Stimulated activated CD4-positive, alpha-beta T cell treated with anti-CD3 and anti-CD28 coated beads, Interleukin-1b, Interleukin-23, amount 100 ng/mL, for 4 hours (primary cell): ENCODE measurements at regions not wholly inside any gene's neighbourhood (a gene's known extent, or its start where the extent isn't known, plus 50 kb on each side); places are given as distances from the start of the nearest gene placed in this dataset.

Experiments
- DNase-seq, 2 donors: peaks; one replicate each; pipeline ENCODE4 v3.0.0-alpha.2; 2020; ENCODE audit warnings: low read depth in 2 of 2

DNA sequence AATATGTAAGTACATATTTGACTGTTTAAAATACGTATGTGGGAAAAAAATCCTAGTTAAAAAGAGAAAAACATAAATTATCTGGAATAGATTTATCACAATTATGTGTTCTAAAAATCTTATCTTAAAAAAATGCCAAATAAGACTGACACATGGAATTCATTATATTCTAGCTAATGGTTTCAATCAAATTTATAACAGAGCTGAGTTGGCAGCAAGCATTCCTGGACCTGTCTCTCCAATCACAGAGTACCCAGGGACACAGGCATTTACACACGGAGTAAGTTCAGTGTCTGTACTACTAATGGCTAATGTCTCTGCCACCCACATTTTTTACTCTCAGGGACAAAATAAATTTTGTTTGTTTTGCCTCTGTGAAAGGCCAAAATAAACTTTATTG is 122.3 kb downstream of the RPS12 start:
- DNase-seq: no peak

DNA sequence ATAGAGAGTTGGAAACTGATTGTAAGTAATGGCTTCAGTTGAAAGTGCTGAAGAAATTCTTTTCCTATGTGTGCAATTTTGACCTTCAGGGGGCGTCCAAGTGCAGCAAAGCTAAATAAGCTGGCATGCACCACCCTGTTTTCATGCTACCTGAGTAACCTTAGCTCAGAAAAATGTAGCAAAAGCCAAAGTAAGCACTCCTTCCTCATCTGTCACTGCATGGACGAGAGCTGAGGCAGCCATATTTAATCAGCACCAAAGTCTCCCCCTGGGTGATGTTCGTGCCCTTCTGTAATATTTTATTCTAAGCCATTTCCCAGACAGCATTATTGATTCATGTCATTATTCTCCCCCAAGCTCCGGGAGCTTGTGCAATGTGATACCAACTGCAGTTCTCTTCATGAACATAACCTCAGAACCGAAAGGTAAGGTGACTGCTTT is 123.1 kb downstream of the RPS12 start:
- peak in 1 of 2 donors; percentile 2 for DNase-seq

DNA sequence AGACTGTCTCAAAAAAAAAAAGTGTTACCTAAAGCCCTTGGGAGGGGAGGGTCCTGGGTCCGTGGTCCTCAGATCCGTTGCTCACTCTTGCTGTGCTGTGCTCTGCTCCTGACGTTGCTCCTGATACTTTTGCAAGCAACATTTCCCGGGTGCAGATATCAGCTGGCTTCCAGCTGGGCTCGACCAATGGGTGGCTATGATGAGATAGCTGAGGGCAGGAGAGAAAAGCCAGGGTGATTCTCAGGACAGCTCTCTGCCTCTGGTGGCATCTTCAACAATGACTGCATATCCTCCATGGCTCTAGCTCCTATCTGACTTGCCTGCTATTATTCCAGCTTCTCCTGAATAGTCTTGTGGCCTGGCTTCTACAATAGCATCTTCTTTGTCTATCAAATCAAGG is 134.5 kb downstream of the RPS12 start:
- no peak for DNase-seq

DNA sequence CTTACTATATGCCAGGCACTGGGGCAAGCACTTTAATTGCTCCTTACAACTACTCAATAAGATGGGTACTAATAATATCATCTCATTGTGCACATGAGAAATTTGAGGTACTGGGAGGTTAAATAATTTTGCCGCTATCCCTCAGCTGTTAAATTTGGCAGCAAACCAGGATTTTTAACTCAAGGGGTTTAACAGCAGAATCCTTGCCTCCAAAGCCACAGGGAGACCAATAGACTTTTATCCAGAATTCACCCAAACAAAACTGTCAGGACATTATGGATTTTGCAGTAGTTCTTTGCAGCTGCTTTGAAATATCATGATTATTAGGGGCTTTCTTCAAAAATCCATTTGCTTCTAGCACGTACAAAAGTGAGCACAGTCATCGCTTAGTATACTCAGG is 136.2 kb downstream of the RPS12 start:
- no peak for DNase-seq

DNA sequence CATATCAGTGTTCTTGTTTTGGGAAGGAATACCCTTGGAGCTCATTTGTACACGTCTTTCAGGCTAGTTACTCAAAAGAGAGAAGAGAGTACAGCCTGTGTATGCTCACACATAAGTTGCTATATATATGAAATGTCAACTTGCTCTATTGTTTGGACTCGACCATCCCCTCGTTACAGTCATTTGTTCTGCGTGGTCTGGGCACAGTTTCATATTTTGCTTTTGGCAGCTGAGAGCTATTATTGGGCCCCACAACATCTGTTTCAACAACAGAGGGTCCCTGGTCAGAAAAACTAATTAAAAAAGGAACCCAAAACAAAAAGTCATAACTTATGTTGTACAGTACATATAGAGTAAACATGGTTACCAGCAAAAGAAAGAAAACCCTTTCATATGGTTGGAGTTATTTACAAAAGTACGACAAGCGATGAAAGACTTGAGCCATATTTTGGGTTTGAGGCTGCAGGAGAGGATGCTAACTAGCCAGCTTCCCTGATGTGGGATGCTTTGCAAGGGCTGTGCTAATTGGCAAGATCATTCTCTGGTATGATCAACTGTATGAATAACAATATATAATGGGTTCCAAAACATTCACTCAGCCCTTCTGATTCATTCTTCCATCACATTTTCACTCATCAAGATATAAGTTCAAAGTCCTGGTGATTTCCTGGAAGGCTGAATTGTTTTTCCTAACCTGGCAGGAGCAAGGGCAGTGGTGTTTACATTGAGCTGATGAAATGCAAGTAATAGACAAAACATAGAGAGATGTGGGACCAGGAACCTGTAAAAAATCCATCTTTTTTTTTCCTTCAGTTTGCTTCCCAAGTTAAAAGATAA is 137.9 kb downstream of the RPS12 start:
- DNase-seq: no peak

DNA sequence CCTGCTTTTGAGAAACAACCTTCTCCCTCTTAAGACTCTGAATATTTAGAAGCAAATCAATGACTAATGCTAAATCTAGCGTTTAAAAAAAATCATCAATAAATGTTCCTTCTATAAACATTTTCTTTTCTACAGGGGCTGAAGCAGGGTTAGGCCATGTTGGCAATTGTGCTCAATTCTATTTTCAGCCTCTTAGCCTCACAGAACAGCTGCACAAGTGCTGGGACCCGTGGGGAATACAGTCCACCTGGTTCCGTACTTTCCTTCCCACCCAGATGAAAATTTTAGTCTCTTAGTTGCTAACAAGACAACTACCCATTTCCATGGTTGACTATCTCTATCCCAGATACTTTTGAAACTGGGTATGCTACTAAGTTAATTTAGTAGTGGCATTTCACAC is 138.6 kb downstream of the RPS12 start:
- DNase-seq: no peak

DNA sequence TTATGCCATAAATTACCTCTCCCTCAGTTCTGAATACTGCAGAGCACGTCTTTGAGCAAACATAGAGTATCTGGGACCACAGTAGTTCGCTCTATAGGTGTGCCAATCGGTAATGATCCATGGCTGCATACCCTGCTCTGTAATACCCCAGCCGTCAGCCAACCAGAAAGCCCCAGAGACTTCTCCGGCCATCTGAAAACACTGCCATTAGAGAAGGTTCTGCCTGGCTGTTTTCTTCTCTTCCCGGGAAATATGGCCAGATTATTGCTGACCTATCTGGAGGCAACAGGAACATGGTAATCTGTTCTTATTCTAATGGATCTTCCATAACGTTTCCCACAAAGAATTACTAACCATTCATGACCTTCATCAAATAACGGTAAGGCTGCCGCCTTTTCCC is 139.9 kb downstream of the RPS12 start:
- no peak for DNase-seq

DNA sequence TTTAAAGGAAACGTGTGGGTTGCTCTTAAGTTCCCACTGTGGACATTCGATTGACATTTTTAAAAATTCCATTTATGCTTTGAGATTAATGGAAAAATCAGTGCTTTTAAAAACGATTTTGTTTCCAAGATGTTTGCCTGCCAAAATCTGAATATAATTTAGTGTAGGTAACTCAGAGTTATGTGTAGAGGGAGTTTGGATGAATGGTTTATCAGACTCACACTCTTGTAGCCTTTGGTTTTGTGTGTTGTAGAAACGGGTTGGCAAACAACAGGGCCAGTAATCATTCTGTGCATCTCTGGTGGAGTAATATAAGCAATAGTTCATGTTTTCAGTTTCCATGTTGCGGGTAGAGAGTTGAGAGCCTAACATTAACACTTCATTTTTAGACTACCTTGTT is 140.6 kb downstream of the RPS12 start:
- no peak for DNase-seq

DNA sequence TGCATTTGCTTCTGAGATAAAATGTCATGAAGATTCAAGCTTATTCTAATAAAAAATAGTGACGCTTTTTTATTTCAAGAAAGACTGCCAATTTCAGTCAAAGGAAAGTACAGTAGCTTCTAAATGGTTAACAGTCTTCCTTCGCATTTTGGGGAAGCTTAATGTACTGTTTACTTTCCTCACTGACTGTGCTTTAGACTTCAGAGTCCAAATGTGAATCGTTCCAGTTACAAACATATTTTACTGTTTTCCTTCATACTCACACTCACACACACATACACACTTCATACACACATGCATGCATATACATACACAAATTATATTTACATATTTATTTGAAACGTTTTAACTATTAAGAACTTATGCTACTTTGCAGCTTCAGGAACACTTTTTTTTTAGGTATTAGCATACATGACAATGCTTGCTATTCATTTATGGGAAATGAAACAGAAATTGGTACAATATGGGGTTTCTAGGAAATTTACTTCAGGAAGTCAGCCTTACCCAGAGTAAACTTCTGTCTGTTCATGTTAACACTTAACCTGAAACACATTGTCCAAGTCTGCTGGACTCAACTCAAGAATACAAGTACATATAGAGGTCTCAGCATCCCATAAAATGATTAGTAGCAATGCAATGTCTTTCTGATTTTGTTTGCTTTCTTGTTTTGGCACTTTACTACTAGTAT is 145.4 kb downstream of the RPS12 start:
- DNase-seq: no peak

DNA sequence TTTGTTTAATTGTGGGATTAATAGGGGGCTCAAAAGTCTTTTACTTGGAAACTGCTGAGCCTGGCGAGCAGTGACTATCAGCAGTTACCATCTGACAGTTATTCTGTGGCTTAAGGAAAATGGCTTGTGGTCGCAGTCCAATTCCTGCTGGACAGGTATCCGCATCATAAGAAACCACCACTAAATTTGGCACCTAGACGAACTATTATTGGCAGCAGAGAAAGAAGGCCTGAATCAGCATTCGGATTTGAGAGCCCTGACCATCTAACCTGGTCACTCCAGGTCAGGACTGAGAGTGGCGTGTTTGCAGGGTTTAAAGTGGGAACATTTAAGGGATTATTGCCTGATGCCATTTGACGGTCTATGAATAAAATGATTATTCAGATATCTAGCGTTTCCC is 146.4 kb downstream of the RPS12 start:
- no peak for DNase-seq

DNA sequence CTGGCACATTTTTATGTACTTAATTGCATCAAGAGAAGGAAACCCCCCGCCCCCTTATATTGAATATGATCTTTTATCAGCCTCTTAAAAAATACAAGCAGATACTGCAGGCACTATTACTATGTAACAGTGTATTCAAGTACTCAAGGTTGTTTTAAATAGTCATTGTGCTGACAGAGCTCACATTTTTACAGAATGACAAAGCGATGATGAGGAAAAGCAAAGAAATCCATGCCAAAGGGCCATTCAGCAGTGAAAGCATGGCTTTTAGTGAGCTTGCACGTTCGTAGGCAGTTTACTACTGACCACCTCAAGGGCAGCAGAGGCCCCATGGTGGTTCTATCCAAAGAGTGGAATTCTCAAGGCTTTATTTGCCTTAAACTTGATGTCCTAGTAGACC is 146.8 kb downstream of the RPS12 start:
- DNase-seq: no peak

DNA sequence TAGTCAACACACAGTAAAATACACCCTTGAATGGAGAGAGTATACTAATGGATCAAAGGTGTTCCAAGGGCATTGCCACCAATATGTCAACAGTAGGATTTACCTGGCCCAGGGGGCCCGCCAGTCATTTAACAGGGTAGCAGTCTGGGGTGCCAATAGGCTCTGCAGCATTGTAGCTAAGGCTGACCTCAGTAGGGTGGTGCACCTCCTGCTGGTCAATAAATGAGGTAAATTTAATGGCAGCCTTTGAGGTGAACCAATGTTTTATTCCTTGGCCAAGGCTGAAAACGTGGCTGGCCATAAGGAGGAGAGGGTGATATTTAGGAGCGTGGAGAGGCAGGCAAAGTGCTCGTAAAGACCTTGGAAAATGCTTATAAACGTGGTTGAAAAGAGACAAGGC is 147.2 kb downstream of the RPS12 start:
- DNase-seq: no peak

DNA sequence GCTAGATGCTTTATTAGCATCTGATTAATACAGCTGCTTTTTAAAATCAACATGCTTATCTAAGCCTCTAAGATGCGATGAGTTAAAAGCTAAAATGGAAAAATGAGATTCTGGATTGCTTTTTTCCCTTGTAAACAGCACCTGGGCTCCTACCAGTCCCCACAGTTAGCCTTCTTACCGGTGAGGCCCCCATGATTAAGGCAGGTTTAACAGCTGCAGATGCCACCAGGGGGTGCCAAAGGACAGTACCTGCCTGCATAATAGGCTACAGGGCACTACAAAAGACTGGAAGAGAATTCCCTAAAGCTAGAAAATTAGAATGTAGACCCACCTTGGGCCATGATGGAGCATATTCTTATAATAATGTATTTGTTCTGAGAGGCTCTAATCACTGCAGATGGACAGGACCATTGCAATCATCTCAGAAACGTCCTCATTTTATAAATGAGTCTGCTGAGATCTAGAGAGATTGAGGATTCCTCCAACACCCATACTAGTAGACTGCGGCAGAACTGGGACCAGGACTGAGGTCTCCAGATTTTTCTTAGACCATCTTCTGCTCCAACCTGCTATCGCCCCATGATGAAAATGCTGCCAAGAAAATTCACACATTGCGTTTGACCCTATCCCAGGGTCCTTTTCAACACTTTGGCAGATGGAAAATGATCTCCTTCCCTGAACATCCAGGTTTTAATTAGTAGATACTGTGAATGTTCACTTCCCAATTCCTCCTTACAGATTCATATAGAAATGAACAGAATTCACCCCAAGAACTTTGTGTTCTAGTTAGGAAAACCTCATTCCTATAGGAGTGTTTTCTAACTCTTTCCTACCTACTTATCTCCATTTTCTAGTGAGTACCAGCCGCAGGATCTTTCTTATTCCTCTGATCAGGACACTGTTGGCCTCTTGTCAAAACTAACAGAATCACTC is 148.8 kb downstream of the RPS12 start:
- peak; percentile 8 to 46 for DNase-seq

DNA sequence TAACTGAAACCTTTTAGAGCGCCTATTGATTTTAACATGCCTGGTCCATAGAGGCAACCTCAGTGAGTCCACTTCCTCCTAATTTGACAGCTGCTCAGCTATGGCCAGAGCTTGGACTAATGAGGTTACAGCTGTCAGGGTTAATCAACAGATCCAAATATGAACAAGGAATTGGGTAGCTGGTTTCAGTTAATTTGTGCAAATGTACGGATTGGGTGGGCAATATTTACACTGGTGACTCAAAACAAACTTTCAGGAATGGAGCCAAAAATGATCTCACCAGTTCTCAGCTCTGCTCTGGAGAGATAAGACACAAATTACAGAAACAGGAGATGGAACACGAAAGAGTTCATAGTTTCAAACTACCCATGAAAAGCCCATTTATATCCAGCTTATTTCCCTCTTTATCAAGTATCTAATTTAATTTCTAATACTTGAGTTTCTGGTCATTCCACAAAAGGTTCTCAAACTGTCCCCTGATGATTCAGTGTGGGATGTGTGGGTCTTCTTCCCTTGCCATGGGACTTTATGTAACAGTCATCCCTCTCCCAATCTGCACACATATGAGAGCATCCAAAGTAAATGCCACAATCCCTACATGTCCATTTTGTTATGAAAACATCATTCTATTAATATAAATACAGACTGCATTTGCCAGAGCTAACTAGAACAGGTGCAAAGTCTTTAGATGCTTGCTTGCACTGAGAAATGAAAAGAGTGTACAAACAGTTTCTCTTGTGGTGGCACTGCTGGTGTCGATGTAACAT is 149.9 kb downstream of the RPS12 start:
- no peak for DNase-seq

DNA sequence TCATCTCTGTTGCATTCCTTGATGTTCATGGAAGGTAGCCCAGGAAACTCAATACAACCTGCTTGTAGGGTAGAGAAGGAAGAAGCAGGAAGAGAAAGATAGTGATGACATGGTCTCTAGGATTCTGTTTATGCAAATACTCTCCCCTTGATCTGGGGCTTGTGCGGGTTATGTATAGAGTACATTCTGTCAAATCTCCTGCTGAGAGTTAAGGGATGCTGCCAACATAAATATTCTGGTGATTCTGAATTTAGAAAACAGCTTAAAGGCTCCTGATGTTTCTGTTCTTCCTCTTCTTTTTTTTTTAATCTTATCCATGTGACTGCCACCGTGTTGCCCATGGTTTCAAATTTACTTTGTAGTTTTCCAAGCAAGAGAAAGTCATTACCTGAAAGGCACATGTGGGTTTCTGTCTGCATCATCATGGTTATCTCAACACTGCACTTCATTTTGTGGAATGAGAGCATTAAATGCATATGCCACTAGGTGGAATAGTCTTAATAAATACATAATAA is 150.6 kb downstream of the RPS12 start:
- no peak for DNase-seq

DNA sequence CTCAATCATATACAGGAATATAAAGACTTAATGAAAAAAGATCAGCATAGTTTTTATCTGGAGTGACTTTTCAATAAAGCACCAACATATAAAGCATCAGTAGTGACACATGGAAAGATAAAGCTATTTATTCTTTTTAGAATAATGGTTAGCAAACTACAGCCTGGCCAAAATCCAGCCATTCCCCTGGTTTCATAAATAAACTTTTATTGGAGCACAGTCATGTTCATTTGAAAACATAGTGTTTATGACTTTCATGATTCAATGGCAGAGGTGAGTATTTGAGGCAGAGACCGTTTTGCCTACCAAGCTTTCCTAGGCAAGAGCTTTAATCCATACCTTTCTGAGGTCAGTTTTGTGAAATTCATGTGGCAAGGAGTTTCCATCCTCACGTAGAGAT is 153.5 kb downstream of the RPS12 start:
- no peak for DNase-seq

DNA sequence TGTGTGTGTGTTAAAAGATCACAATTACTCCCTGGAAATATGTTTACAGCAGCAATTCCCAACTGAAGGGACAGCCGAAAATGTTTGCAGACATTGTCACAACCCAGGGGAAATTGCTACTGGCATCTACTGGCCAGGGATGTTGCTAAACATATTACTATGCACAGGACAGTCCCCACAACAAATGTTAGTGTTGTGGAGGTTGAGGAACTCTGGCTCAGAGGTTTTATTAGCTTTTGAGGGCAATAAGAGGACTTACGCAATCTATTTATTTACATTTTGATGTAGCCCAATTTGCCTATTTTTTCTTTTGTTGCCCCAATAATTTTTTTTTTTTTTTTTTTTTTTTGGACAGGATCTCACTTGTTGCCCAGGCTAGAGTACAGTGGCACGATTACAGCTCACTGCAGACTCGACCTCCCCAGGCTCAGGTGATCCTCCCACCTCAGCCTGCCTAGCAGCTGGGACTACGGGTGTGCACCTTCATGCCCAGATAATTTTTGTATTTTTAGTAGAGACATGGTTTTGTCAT is 154.1 kb downstream of the RPS12 start:
- DNase-seq: no peak

DNA sequence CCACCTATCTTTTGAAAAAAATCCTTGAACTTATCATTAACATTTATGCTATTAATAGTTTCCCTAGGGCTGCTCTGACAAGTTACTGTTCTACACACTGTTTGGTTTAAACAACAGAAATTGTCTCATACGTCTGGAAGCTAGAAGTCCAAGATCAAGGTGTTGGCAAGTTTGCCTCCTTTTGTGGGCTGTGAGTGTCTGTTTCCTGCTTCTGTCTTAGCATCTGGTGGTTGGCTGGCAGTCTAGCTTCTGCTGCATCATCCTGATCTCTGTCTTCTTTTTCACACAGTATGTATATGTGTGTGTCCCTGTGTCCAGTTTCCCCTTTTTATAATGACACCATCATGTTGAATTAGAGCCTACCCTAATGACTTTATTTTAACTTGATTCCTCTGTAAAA is 154.8 kb downstream of the RPS12 start:
- DNase-seq: no peak

DNA sequence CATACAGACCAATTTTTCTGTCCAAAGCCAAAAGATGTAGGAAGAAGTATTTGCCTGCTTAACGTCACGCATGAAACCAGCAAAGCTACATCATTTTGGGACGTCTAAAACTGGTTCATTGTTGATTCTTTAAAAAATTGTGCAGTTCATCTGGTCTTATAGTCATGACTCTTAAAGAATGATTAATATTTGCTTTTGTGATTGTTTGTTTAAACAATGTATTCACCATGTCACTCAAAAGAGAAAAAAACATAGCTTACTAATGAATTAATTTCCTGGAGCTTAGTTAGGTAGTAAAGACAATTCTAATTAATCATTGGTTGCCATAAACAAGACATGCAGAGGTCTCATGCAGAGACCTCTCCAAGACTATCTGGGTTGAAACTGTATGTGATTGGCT is 157.3 kb downstream of the RPS12 start:
- DNase-seq: no peak

DNA sequence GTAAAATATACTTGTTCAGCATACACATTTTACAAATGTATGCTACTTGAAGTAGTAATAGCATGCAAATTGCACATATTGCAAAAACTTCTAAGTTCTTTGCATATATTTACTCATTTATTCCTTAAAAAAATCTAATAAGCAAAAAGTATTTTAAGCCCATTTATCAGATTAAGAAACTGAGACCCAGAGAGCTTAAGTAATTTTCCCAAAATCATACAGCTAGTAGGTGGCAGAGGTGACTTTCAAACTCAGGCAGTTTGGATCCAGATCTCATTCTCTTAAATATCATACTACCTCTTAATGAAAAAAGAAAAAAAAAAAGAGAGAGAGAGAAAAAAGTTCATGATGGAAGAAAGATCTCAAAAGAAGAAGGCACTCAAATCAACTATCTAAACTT is 157.9 kb downstream of the RPS12 start:
- no peak for DNase-seq

DNA sequence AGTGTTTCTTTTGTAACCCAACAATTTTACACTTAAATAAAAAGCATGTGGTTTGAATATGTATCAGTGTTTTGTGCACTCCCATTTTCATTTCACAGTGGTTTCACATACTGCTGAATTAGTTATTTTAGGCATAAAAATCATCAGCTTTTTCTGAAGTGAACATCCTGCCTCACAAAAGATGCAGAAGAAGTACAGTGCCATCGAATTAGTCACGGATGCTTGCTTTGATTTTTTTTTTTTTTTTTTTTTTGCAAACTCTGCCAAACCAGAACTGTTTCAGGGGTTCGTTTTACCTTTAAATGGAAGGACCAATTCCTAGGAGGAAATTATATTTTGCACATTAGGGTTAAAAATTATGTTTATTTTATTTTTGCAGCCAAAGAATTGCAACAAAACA is 158.6 kb downstream of the RPS12 start:
- DNase-seq: no peak
